Islet of Langerhans (tissue), 1 donor: ENCODE measurements at regions not wholly inside any gene's neighbourhood (a gene's known extent, or its start where the extent isn't known, plus 50 kb on each side); places are given as distances from the start of the nearest gene placed in this dataset.

Experiments used
- FAIRE-seq: peaks from one replicate; lab custom pipeline; 2011; peaks lifted over from hg19 to GRCh38; lab: Jason Lieb, UNC

DNA sequence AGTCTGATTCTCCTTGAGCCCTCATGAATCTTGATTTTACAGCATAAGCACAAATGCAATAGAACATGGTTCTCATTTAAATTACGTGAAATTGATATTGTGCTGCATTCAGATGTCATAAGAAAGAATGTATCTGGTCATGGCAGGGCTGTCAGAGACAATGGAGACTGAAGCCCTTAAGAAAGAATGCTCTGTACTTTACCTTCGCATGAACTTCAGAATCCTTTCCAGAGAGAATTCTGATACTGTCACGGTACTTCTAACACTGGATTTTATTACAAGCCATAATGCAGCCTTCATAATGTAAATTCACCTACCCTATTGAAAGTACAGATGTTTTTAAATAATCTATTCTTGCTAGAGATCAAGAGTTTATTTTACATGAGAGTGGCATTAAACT lies 677.9 kb upstream of the ADGRL3 start:
- FAIRE-seq = no peak

DNA sequence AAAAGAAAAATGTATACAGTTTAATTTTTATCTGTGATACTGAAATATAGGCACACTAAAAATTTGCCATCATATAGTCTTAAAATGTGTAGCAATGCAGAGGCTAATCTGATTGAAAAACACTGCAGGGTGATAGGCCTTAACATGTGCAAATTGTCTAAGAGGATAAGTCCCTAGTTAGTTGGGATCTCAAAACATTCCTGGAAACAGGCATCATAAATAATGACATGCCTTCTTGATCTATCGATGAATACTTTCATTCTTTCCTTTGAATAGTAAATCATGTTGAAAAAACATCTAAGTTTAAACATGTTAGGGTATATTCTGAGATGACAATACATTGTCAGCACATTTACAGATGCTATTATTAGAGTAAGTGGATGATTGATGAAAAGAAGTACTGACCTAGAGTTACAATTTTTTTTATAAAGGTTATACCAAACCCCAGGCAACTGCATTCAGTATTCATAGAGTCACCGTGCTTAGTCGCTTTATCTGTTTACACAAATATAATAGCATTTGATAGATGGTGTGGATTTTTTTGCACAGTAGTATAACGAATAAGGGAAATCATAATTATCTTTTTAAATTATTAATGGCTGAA lies 668.2 kb upstream of the ADGRL3 start:
- no peak for FAIRE-seq

DNA sequence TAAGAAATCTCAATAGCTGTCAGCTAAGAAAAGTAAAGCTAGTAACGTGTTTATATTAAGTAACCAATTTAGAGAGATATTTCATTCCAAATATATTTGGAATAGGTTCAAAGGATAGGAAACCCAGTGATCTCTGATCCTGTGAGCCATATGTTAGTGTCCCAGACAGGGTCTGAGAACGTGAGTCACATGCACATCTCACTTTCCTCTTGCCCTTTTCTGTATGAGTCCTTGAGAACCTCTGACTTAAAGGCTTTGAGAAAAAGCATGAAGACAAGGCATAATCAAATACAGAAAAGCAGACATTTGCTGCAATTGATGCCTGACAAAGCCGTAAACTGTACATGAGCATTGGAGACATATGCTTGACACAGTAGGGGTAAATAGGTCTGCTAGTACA lies 655.1 kb upstream of the ADGRL3 start:
- no peak for FAIRE-seq

DNA sequence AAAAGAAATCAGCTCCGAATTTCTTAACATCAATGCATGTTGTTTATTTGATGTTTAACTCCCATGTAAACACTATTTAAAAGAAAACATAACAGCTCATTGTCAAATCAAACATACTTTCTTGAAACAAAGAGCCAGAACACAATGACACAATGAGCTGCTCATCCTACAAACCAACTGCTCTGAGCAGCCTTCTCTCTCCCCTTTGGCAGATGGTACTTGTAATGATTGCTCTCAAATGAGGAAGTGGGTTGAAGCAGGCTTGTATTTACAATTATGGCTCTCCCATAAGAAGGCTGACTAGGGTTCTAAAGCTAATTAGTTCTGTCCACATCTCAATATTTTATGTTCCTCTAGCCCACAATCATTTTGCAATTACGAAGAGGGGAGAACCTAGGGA lies 637.8 kb upstream of the ADGRL3 start:
- no peak for FAIRE-seq

DNA sequence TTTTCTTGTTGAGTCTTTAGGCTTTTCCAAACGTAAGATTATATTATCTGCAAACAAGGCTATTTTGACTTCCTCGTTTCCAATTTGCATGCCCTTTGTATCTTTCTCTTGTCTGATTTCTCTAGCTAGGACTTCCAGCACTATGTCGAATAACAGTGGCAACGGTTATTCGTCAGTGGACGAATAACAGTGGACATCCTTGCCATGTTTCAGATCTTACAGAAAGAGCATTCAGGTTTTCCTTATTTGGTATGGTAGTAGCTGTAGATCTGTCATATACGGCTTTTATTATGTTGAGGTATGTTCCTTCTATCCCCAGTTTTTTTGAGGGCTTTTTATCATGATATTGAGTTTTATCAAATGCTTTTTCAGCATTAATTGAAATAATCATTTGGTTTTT lies 634.6 kb upstream of the ADGRL3 start:
- no peak for FAIRE-seq

DNA sequence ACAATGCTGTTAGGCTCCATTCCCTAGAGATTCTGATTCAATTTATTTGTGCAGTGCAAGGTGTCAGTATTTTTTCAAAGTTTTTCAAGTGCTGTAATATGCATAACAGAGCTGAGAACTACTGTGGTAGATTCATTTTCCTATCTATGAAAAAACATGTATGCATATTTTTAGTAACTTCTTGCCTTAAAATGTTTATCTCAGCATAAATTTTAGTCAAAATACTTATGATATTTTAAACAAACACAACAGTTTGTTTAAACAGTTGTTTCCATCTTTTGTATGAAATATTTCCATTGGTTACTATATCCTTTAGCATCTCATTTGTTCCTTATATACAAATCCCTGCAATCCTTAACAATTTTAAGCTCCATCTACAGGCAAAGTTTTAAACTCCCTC lies 624.8 kb upstream of the ADGRL3 start:
- no peak for FAIRE-seq

DNA sequence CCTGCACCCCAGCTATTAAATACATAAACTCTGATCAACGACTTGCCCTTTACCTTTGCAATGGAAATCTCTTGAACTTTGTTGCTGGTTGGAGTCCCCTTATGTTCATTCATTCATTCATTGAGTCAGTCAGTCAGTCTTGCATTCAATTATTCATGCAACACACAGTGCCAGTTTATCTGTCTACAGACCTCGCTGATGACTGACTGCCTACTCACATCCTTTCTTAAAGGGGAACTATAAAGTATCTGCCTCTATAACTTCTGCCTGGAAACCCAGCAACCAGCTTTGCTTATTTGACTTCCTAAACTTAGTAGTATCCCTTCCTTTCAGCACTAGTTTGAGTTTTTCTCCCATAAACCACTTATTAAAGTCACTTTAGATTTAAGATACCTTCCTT lies 620.8 kb upstream of the ADGRL3 start:
- FAIRE-seq = no peak

DNA sequence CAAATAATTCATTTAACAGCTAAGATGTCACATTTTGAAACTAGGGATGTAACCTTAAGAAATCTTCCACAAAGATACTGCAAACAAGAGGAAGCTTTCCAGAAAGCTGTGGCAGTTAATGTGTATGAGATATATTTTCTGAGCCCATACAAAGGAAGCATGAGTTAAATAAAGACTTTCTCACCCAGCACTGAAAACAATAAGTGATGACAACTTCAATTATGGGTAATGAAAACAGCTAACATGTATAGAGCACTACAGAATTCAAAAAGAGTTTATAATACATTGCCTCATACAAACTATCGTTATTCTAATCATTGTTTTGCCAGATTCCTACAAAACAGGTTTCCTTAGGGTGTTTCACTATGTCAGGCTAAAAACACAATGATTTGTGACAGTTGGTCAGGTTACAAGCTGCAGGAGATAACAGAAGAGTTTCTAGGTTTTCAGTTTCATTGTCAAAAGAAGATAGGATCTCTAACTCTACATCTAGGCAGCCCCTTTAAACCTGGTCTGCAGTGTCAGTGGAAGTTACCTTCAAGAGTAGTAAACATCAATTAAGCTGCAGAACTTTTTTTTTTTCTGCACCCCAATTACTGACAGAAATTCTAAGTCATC lies 618.1 kb upstream of the ADGRL3 start:
- FAIRE-seq = no peak

DNA sequence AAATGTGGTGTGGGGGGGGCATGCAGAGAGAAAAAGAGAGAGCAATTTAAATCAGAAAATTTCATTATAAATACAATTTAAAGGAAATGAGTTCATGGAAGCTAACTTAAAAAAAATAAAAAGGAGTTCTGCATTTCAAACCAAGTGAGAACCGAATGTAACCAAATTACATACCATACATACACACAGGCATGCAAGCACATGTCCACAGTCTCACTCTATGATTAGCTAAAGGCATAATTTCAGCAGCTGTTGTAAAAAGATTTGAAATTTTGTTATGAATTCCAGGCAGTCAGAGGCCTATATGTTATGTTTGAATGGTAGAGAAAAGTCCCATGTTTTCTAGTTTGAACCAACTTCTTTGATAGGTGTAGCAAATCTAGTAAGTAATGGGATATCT lies 611.6 kb upstream of the ADGRL3 start:
- FAIRE-seq = no peak

DNA sequence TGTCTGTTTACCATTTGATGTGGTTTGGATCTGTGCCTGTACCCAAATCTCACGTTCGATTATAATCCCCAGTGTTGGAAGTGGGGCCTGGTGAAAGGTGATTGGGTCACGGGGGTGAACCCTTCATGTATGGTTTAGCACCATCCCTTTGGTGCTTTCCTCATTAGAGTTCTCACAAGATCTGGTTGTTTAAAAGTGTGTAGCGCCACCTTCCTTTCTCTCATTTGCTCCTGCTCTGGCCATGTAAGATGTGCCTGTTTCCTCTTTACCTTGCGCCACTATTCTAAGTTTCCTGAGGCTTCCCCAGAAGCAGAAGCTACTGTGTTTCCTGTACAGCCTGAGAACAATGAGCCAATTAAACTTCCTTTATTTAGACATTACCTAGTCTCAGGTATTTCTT lies 610.7 kb upstream of the ADGRL3 start:
- FAIRE-seq = no peak

DNA sequence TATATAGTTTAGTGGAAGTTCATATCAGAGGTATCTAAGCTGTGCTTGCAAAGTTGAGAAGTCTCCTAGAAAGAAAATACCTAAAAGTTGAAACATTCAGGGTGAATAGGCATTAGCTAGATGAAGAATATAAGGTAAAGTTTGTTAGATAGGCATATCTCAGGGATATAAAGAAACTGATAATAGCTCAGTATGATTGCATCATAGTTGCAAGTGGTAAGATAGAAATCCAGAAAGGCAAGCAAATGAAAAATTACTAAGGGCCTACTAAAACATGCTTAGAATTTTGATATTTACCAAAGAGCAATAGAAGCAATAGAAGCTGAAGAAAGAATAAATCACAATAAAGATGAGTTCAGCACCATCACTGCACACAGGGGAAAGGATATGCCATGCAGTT lies 610.0 kb upstream of the ADGRL3 start:
- FAIRE-seq = no peak

DNA sequence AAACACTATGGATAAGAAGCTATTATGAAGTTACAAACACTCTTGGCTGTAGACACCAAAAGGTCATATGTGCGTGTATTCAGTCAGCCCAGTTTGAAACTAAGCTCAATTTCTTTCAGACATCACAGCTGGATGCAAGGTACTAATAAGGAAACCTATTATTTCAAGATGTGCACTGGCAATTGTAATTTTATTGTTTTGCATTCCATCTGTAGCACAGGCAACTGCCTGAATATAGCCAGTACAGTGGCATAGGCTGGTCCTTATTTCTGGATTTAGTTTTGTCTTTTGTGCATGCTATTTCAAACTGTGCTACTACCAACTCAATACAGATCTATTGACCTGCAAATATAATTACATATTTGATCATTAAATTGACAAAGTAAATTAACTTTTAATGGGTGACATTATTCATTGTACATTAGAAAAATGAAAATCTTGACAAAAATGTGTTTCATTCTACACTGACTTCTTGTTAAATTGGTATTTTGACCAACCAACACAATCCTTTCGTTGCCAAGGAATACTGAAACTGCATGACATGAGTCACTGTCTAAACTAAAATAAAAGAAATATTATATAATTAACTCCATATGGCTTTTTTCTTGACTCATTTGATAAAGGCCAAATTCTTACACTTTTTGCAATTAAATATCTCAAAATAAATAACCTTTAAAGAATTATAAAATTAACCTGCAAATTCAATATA lies 594.3 kb upstream of the ADGRL3 start:
- no peak for FAIRE-seq

DNA sequence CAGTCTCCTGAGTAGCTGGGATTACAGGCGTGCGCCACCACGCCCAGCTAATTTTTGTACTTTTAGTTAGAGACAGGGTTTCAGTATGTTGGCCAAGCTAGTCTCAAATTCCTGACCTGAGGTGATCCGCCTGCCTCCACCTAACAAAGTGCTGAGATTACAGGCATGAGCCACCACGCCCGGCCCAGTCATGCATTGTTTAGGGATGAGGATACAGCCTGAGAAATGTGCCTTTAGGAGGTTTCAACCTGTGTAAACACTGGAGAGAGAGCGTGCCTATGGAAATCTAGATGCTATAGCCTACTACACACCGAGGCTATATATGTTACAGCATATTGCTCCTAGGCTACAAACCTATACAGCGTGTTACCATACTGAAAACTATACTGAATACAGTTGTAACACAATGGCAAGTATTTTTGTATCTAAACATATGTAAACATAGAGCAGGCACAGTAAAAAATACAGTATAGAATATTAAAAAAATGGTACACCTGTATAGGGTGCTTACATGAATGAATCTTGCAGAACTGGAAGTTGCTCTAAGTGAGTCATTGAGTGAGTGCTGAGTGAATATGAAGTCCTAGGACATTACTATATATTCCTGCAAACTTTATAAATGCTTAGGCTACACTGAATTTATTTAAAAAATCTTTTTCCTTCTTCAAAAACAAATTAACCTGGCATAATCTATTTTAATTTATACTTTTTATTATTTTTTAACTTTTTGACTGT lies 588.2 kb upstream of the ADGRL3 start:
- no peak for FAIRE-seq

DNA sequence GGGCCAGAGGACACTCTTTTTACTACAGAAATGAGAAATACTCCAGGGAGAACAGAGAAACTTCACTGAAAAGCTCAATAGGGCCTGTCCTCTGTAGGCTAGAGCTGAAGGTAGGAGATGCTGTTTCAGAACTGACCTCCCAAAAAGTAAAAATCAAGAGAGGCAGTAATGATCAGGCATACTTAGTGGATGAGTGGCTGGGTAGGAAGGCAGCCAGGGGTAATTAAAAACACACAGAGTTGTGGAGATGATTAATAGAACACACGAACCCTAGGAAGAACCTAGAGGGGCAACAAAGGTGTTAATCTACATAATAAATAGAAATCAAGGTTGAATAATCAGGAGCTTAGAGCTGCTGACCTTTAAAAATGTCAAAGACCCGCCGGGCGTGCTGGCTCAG lies 582.4 kb upstream of the ADGRL3 start:
- FAIRE-seq = no peak

DNA sequence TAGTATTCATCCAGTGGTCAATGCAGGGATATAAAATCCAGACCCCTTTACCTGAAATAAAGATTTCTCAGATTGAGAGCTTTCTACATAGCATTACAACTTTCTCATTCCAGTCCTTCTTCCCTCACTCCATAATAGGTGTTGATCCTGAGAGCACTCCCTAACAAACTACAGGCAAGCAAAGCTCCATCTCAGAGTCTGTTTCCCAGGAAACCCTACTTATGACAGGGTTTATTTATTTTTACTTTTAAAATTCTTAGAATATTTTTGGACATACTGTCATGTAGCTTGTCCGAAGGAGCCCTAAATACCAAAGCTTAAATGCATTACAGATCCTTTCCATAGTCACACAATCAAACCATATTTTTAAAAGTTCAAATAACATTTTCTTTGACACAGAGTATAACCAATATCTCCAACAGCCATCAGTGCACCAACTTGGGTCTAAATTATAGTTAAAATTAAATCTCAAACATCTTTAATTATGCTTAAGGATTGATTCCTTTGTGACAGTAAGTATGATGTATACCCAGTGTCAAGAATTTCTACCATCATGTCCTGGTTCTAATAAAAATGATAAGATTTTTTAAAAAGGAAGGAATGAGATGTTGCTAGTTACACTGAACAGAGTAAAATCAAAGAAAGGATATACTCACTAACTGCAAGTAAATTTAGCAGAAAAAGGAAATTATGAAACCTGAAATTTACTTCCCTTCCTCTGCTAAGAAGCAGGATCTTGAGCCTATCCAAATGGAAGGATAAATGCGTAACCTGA lies 580.4 kb upstream of the ADGRL3 start:
- FAIRE-seq = no peak

DNA sequence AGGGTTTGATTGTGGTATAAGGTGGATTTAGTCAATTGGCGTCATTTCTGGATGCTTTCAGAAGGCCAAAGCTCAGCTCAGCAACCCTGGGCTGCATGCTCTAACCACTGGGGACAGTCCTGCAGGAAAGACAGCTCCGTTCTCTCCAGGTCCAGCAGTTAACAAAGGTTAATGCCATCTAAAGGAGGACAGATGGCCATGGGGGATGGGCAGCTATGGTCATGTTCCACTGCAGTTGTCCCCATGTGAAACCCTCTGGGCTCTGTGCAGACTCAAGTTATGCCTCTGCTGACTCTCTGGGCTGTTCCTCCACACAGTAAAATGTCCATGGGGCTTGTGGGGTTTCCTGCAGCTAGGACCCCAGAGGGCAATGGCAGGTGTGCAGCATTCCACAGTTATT lies 562.1 kb upstream of the ADGRL3 start:
- FAIRE-seq = no peak

DNA sequence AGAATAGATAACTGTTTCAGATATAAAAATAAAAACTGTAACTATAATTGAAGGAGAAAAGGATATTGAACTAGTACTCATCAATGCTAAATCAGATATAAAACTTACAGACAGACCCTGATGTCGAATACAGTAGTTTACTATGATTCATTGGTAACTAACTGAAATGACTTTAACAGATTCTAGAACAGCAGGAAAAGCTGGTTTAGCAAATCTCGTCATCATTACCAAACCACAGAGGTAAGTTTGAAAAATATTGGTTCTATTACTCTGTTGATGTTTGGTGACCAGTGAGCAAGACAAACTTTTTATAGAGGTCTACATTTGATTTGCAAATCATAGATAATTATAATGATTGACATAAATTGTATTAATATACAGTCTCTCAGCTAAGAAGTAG lies 551.4 kb upstream of the ADGRL3 start:
- no peak for FAIRE-seq

DNA sequence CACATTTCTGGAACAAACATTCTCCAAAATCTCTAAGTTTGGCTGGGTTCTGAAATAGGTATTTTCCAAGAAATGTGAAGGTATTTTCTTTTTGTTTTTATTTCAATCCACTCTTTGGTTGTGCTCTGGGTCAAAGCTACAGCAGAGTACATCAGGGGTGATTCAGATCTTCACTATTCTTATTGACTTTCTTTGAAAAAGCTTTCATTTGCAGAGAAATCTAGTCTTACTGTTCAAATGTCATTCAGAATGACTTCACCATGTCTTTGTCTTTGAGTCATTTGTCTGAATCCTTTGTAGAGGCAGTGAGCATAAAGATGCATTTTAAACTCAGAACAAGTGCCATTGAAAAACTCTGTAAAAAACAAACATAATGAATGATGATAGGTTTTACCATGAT lies 547.2 kb upstream of the ADGRL3 start:
- no peak for FAIRE-seq

DNA sequence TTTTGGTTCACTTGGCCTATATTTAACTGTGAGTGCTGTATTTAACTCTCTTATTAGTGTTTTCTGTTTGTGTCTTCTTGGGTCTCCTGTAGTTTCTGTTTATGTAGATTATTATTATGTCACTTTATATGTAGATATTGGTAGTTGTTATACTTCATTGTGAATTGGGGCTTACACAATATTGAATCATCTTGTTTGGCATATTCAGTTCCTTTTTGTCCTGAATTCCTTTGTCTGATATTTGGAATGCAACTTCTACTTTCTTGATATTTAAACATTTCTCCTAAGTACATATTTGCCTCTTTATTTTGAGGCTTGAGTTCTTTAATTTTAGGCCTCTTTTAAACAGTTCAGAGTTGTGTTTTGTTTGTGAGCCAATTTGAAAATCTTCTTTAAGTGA lies 544.8 kb upstream of the ADGRL3 start:
- FAIRE-seq = no peak

DNA sequence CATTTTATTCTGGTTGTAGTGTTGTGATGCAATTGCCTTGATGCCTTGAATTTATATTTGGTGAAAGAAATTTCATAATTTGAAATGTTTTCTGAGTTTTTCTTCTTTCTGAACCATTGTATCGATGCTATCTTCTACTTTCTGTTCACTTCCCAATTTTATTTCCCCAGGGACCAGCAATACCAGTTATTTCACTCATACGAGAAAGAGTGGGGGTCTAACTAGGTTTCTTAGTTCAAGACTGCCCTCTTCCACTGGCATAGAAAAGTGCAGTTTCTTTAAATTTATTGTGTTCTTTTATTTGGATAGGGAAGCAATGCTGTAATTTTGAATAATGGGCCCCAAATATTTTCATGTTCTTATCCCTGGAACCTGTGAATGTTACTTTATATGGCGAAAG lies 544.0 kb upstream of the ADGRL3 start:
- FAIRE-seq = no peak

DNA sequence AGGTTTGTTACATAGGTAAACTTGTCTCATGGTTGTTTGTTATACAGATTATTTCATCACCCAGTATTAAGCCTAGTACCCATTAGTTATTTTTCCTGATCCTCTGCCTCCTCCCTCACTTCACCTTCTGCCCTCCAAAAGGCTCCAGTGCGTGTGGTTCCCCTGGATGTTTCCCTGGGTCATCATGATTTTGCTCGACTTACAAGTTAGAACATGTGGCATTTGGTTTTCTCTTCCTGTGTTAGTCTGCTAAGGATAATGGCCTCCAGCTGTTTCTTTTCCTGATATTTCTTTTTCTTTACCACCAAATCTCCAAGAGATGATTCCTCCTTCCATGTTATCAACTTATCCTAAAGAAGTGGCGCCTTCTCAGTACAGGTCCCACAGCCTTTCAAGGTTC lies 543.1 kb upstream of the ADGRL3 start:
- no peak for FAIRE-seq

DNA sequence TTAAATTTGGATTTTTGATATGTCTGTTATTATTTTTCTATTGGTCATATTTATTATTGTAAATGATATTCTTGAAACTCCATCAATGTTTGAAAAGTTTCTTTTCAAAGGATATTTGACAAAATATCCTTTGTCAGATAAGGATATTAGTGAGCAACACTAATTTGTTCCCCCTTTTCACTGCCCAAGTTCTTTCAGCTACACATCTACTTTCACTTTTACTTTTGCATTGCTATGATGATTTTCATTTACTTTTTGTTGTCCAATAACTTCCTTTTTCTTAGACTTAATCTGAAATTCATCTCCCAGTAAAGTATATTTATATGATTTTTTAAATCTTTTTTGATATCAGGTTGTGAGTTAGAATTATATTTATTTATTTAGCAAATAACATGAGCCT lies 542.3 kb upstream of the ADGRL3 start:
- no peak for FAIRE-seq

DNA sequence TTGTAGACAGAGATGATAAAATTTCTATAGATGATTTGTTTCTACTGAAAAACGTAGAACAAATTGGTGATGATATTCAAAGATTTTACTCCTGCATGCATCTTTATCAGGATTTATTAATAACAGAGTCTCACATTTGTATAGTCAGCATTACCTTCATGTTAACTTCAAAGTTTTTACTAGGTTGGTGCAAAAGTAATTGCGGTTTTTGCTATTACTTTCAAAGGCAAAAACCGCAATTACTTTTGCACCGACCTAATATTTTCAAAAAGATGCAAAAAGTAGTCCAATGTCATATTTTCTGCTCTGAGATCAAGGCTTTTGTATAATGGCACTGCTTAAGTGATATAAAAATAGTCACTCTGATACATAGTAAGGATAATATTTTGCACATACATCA lies 536.4 kb upstream of the ADGRL3 start:
- no peak for FAIRE-seq
